H1 (cell line): ENCODE measurements at regions not wholly inside any gene's neighbourhood (a gene's known extent, or its start where the extent isn't known, plus 50 kb on each side); places are given as distances from the start of the nearest gene placed in this dataset.

Experiments used
- CHD1 ChIP-seq: IDR thresholded peaks from 2 replicates; pipeline ENCODE4 v1.6.1; 2012; ENCODE audit warnings: low read depth, low read length, improper control_type of control experiment
- CREB1 ChIP-seq: IDR thresholded peaks from 2 replicates; pipeline ENCODE4 v1.6.1; 2012; ENCODE audit warnings: inconsistent platforms
- EP300 ChIP-seq, 2 experiments: IDR thresholded peaks; 1 replicate in 1 of 2; 2 replicates in 1 of 2; pipeline ENCODE4 v1.6.1; 2011 to 2012; ENCODE audit warnings: low read depth in 2 of 2, low read length in 2 of 2, mild to moderate bottlenecking in 2 of 2, borderline replicate concordance in 1 of 2, inconsistent platforms in 1 of 2, moderate library complexity in 1 of 2
- EZH2 ChIP-seq: fragments of 200-600 bp; sonication (generic); IDR thresholded peaks from 2 replicates; pipeline ENCODE4 v1.7.1; 2012; ENCODE audit warnings: low read depth, mild to moderate bottlenecking, moderate library complexity, low read length, inconsistent platforms; ENCODE audit not compliant: severe bottlenecking
- JUN ChIP-seq: IDR thresholded peaks from 2 replicates; pipeline ENCODE4 v1.6.1; 2011; ENCODE audit warnings: low read depth, mild to moderate bottlenecking, improper control_type of control experiment, low read length
- KDM4A ChIP-seq: IDR thresholded peaks from one replicate; pipeline ENCODE4 v1.7.1; 2012; ENCODE audit warnings: low read depth, mild to moderate bottlenecking, moderate library complexity, low read length, inconsistent platforms; ENCODE audit not compliant: severe bottlenecking
- MAFK ChIP-seq: IDR thresholded peaks from 2 replicates; pipeline ENCODE4 v1.6.1; 2012; ENCODE audit warnings: low read depth, mild to moderate bottlenecking, improper control_type of control experiment, low read length
- POLR2A ChIP-seq, 2 experiments: IDR thresholded peaks; 1 replicate in 1 of 2; 2 replicates in 1 of 2; pipeline ENCODE4 v1.6.1; 2011; ENCODE audit warnings: low read depth in 2 of 2, low read length in 2 of 2, mild to moderate bottlenecking in 2 of 2; ENCODE audit errors: control extremely low read depth in 1 of 2
- POLR2AphosphoS5 ChIP-seq: IDR thresholded peaks from 2 replicates; pipeline ENCODE4 v1.6.1; 2011; ENCODE audit warnings: low read depth, low read length
- RFX5 ChIP-seq: IDR thresholded peaks from 2 replicates; pipeline ENCODE4 v1.6.1; 2011; ENCODE audit warnings: low read depth, low read length, improper control_type of control experiment, borderline replicate concordance
- SIRT6 ChIP-seq: IDR thresholded peaks from one replicate; pipeline ENCODE4 v1.7.1; 2012; ENCODE audit warnings: low read length, inconsistent platforms
- ZNF274 ChIP-seq: IDR thresholded peaks from 2 replicates; pipeline ENCODE4 v1.7.0; 2012; ENCODE audit warnings: low read length, borderline replicate concordance; ENCODE audit errors: extremely low read depth
- TF ChIP-seq, protein P1 (sequence below), 3 experiments: IDR thresholded peaks; 1 replicate in 2 of 3; 2 replicates in 1 of 3; pipeline versions ENCODE4 v1.5.1 to v1.6.1; 2011; ENCODE audit warnings: low read length in 3 of 3, mild to moderate bottlenecking in 3 of 3, inconsistent platforms in 2 of 3, low read depth in 1 of 3, moderate library complexity in 1 of 3; ENCODE audit not compliant: insufficient read depth in 1 of 3; ENCODE audit errors: control extremely low read depth in 1 of 3
- TF ChIP-seq, protein P2 (sequence below): IDR thresholded peaks from 2 replicates; pipeline ENCODE4 v1.6.1; 2011; ENCODE audit warnings: low read length, improper control_type of control experiment

DNA sequence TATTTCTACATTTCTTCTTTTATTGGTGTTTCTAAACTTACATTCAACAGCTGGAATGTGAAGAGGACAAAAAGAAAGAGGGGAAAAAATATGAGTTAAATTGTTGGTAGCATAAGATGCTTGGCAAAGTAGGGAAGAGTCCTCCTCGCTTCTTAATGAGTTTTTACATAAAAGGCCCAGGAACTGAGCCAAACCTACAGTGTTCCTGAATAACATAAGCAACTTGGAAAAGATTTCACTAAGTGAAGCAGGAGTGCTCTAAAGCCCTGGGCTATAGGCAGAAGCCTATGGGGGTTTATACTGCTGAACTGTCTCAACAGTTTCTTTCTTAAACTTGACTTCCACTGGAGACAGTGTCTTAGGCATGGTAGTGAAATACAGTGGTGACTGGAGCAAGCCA, 115.0 kb upstream of the USP25 start:
- TF ChIP-seq RFX5 (no peak), EP300 (IDR thresholded peaks at IDR 0.05; ENCODE audit: borderline replicate concordance in 1 of 2, low read depth in 2 of 2, low read length in 2 of 2) (no peak), JUN (no peak), CHD1 (no peak), EZH2 (no peak), SIRT6 (no peak), POLR2A (IDR thresholded peaks at IDR 0.05; ENCODE audit: control extremely low read depth in 1 of 2, low read depth in 2 of 2, low read length in 2 of 2) (no peak), MAFK (no peak), ZNF274 (no peak), KDM4A (no peak), POLR2AphosphoS5 (no peak), CREB1 (no peak)
- TF ChIP-seq, protein P1, sequence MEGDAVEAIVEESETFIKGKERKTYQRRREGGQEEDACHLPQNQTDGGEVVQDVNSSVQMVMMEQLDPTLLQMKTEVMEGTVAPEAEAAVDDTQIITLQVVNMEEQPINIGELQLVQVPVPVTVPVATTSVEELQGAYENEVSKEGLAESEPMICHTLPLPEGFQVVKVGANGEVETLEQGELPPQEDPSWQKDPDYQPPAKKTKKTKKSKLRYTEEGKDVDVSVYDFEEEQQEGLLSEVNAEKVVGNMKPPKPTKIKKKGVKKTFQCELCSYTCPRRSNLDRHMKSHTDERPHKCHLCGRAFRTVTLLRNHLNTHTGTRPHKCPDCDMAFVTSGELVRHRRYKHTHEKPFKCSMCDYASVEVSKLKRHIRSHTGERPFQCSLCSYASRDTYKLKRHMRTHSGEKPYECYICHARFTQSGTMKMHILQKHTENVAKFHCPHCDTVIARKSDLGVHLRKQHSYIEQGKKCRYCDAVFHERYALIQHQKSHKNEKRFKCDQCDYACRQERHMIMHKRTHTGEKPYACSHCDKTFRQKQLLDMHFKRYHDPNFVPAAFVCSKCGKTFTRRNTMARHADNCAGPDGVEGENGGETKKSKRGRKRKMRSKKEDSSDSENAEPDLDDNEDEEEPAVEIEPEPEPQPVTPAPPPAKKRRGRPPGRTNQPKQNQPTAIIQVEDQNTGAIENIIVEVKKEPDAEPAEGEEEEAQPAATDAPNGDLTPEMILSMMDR (IDR thresholded peaks at IDR 0.05; ENCODE audit: control extremely low read depth in 1 of 3, insufficient read depth in 1 of 3, low read depth in 1 of 3, low read length in 3 of 3): no peak
- TF ChIP-seq, protein P2, sequence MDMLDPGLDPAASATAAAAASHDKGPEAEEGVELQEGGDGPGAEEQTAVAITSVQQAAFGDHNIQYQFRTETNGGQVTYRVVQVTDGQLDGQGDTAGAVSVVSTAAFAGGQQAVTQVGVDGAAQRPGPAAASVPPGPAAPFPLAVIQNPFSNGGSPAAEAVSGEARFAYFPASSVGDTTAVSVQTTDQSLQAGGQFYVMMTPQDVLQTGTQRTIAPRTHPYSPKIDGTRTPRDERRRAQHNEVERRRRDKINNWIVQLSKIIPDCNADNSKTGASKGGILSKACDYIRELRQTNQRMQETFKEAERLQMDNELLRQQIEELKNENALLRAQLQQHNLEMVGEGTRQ: no peak
